HG03469 (cell line): ENCODE measurements at regions not wholly inside any gene's neighbourhood (a gene's known extent, or its start where the extent isn't known, plus 50 kb on each side); places are given as distances from the start of the nearest gene placed in this dataset.

Source experiments
- ATAC-seq: cut with Tn5 transposase; IDR thresholded peaks from one replicate; pipeline ENCODE4 v1.9.1; 2021; ENCODE audit warnings: mild to moderate bottlenecking, moderate library complexity, moderate number of reproducible peaks; ENCODE audit not compliant: unreplicated experiment

DNA sequence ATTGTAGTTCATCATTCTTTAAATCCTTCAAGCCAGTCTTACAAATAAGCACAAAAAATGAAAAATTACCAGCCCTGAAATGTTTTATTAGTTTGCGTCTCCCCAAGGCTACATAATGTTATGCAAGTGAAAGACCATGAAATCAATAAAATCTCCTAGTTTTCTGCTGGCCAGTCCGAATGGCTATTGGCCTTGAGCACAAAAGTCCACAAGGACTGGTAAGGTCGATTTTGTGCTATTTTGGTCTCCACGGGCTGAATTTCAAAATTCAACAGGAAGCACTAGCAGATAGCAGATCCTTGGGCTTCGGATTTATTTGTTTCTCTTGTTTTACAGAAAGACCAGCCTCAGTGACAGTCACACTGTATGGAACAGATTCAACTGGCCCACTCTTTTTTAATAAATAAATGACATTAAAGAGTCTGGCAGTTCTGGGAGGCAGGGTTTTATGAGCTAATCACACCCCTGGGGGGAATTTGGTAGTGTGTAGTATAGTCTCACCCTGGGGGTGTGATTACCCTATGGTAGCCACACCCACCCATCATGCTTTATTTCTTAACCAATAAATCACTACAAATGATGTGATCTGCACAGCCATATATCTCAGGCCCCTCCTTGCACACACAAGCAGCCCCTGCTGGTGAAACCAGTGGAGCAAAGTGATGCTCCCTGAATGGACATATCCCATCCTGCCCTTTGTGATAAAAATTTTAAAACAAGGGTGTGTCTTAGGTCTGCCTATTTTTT, 51.1 kb upstream of the TMEM33 start:
- no peak for ATAC-seq

DNA sequence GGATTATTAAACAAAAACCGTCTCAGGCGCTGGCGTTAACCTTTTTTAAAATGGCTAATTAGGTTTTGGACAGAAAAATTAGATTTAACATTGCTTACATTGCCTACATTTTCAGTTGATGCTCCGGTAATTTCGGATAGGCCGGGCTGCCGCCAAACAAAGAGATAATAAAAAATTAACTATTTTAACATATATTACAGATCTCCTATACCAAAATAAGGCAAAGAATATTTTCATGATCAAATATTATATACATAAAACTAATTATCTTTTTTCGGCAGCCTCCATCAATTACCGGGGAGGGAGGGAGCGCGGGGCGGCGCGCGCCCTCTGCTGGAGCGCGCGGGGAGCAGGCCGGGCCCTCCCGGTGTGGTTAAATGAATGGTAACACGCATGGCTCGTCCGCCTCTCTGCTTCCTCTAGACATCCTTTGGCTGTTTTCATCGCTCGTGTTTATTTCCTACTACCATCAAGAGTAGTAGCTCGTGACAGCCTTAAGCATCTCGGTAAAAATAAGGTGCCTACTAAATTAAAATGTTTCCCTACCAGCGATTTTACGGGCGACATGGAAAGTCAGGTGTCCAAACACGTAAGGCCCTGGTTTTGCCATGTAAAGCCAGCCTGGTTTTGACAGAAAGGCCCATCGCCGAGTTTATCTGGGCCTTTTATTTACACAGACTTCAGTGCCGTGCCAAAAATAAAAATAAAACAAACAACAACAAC, 52.4 kb upstream of the TMEM33 start:
- ATAC-seq: no peak

DNA sequence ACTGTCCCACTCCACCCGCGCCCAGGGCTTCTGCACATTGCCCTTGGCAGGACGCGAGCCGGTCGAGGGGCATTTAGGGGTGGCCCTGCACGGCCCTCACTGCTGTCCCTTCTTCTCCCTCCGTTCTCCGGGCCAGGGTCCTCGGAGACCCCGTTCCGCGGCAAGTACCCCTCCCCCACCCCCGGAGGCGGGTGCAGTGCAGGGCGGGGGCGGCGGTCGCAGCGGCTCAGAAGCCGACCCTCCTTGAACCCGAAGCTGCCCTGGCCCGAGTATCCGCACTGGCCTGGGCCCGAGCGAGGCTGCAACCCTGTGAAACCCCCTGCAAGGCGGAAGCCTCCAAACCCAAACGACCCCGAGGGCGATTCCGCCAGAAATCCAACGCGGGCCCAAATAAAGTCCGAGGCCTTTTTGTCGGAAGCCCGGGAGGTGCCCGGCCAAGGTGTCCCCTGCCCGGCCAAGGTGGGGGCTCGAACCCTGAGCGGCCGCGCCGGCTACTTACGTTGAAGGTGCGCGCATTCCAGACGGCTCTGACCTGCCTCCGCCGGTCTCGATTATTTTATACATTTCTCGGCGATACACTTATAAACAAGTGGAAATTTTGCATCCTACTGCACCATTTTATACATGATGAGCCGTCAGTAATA, 53.1 kb upstream of the TMEM33 start:
- no peak for ATAC-seq

DNA sequence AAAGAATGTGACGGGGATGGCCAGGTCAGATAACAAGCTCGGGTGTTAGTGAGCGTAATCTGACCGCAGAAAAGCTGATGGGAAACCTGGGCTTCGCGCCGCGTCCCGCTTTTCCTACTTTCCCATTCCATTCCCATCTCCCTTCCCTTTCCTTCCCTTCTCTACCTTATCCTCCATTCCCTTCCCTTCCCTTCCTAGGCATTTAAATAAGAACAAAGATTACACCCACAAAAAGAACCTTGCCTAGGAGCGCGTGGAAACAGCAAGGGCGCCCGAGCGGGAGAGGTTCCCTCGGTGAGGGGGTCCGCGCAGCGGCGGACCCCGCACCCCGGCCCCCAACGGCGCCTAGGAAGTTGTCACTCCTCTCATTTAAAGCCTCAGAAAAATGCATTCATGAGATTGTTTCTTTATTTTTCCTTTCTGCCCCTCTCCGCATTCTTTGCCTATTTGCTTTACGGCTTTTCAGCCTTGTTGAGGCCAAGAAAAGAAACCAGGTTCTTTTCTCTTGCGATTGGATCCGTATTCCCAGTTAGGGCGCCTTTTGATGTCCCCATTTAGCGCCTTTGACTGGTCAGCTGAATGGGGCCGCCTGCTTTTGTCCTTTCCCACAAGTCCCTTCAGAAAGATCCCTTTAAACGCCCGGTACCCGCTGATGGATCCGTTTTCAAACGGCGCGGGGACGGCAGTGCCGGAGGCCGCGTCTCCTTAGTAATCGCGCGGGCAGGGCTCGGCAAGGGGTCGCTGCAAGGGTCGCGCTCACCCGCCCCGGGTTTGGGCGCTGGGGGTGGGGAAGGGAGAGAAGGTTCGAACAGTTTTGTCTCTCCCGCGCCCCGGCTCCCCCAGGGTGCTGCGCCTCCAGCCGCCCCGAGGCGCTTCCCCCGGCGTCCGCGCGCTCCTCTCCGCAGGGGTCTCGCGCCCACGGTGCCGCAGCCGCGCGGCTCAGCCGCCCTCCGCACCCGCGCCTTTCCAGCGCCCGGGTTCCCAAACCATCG, 54.1 kb upstream of the TMEM33 start:
- ATAC-seq: no peak

DNA sequence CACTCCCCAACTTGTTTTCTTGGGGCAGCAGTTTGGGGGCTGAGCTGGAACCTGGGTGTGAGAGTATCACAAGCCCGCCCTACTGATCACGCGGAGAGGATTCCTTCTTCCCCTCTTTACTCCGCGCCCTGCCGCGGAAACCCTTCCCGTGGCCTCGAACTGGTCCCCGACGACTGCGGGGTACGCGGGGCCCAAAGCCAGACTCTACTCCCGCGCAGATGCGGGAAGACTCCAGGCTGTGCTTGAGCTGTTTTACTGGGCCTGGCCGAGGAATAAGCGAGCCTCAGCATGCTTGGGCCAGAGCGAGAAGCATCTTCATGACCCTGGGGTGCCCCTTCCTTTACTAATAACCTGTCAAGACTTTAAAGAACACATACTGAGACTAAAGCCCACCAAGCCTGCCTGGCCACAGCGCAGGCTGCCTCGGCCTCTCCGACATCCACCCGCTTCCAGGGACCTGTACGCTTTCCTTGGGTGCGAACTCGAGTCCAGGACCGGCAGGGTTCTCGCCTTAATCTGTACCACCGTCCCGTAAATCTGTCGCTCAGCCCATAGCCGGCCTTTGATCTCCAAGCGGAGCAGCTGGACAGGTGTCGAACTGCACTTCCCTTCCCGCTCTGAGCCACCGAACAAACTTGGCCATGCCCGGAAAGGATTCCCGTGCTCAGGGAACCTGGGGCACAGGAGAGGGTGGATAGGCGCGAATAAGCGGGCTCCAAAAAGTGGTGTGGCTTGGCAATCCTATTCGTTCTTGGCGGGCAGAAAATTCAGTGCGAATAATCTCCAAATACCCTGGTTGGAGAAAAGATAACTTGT, 55.0 kb upstream of the TMEM33 start:
- no peak for ATAC-seq

DNA sequence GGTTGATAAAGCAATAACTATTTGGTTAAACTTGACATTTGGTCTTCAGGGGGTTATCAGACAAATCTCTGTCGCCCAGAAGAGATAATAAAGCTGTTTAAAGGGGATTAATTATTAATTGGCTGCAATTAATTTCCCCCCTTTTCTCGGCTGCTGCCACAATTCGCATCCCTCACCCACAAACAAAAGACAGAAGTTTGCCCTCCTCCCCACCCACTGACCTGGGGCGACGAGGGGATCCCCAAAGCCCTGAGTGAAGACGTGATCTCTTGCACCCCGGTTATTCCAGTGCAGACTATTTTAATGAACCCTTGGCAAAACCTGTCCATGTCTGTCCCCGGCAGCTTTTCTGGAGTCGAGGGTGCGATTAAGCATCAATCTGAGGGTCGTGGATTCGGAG, 55.7 kb upstream of the TMEM33 start:
- ATAC-seq: no peak

DNA sequence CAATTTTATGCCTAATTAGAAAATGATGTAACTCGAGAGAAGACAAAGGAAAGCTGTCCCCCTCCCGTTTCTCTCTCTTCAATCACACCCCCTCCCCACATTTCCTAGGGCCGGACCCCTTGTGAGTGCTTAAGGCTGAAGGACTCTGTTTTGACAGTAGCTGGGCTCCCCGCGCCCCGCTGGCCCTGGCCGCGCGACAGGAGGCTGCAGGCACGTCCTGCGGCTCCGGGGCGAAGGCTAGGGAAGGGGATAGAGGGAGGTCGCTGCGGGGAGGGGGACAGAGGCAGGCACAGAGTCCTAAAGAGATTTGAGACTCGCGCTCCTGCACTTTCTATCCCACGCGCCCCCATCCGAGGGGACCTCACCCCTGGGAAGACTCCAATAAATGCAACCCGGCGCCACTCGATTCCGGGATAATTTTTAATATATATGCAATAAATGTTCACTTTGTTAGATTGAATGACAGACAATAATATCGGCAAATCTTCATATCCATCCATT, 56.2 kb upstream of the TMEM33 start:
- ATAC-seq: no peak

DNA sequence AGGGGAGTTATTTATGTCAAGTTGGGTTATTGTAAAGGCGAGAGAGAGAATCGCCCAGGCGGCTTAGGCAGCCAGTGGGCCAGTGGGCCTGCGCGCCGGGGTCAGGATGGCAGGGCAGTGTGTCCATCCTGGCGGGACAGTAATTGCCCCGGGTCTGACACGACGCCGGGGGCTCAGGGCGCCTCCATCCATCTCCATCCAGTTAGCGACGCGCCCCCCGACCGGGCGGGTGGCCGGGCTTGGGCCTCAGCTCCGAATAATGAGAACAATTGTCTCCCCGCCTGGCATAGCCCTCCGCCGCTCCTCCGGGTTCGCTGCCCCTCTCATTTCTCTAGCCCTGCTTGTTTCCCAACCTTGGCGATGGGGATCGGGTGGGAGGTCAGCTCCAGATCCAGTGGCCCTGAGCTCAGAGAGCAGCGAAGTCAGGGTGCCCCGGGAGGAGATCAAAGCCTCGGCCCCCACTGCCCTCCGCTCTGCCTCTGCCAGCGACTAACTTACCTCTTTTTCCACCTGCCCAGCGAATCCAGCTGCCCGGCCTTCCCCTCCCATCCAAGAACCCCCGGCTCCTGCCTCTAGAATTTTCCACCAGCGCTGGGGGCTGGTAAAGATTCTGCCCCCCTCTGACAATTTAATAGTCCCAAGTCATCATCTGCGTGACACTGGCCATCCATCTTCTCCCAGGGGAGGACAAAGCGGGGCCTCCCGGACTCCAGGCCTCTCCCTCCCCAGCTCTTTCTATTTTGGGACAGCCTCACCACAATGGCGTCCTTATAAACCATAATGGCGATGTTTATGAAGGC, 56.9 kb upstream of the TMEM33 start:
- no peak for ATAC-seq

DNA sequence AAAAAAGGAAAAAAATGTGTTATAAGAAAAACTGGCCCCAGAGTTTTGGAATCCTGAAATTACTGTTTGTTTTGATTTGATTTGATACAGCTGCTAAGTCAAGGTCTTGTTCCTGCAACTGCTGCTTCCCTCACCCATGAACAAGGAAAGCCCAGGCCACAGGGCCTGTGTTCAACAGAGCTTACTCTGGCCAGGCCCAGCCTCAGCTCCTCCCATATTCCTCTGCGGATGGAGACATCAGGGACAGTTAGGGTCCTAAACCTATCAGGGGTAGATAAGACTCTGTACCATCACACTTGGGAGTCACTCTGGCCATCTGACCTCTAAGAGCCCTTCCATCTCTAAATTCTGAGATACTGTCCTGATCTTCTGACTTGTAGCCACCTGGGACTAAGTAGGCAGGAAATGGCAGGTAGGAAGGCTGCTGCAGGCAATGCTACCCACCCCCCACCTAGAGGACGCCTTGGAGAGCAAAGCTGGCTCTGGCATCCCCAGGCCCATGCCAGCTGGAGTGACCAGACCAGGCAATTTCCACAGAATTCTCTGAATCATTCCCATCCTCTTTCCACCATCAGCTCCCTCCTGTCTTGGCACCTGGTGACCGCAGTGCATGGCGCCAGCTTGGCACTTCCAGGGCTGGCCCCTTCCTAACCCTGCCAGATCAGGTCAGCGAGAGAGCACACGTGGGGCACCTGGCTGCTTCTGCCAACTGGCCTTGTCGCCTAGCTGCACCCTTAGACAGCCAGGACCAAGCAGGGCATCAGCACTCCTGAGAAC, 58.0 kb upstream of the TMEM33 start:
- ATAC-seq: no peak

DNA sequence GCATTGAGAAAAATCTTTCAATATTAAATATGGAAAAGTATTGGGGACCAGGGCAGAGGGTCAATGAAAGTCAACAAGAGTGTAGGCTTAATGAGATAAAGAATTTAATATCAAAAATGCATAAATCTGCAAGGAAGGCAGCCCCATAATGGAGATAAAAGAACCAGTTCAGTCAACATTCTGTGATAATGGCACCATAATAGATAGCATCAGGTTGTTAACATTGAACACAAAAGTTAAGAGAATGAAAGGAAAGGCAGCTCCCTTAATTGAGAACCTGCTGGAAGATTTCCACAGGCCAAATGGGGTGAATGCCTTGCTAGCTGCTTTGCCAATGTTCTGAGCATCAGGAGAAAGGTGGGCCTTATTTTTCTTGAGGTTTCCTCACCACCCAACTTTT, 60.4 kb upstream of the TMEM33 start:
- ATAC-seq: no peak

DNA sequence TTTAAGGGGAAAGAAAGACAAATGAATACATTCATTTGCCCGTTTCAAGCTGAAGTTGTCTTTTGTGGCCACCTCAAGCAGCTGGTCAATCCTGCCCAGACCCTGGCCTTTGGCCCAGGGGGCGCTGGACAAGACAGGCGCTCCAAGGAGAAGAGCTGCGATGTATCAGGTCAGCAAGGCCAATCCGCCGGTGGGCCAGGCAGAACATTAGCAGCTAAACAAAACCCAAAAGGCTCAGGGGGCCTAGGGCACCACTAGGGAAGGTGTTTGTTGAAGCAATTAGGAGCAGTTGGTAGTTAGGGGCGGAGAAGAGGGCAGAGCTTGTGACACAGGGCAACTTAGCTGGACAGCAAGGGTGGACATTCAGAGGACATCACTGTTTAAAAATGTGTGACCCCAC, 60.8 kb upstream of the TMEM33 start:
- no peak for ATAC-seq

DNA sequence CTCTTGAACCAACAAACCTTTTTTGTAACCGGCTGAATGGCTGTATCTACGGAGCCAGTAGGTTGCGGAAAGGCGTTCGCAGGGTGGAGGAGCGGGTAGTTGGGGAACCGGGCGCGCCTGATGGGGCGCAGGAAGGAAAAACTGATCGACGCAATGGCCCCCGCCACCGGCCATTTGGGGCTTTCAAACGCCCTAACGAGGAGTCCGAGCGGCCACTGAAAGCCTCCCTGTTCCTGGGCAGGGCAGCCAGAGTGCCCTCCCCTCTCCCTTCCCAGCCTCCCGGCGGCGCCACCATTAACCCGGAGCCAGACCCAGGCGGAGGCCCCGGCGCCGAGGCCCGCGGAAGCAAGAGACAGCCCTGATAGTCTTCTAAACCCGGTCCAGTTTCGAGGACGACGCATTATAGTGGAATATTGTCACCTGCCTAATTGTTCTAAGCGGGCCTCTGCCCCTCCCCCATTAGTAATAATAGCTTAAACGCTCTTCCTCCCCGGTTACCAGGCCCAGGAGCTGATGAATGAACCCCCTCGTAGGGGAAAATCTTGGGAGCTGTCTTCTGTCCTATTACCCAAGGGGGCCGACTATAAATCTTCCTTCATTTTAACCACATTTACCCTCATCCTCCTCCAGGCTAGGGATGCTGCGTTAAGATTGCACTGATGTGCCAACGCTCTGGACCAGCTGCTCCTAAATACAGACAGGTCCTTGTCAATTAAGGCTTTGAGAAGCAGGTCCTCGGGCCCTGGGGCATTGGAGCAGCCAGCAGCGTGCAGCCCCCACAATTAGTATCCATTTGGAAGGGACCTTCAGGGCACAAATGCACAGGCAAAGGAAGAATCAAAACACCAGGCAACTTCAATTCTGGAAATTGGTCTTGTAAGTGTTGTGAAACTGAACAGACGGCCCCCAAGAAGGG, 61.6 kb upstream of the TMEM33 start:
- ATAC-seq: no peak

DNA sequence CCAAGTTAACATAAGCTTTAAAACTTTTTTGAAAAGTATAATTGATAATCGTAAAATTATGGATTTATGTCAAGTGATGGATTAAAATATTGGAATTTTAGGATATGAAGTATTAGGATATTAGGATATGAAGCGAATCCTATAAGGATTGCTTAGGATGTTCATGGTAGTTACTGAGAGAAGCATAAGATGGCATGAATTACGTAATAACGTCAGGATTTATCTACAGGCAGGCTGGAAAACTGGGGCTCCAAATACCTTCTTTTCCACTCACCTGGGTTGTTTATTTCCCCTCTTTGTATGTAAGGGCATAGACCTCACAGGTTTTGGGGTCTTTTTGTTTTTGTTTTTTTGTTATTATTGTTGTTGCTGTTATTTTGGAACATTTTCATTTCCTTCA, 65.2 kb upstream of the TMEM33 start:
- ATAC-seq: no peak

DNA sequence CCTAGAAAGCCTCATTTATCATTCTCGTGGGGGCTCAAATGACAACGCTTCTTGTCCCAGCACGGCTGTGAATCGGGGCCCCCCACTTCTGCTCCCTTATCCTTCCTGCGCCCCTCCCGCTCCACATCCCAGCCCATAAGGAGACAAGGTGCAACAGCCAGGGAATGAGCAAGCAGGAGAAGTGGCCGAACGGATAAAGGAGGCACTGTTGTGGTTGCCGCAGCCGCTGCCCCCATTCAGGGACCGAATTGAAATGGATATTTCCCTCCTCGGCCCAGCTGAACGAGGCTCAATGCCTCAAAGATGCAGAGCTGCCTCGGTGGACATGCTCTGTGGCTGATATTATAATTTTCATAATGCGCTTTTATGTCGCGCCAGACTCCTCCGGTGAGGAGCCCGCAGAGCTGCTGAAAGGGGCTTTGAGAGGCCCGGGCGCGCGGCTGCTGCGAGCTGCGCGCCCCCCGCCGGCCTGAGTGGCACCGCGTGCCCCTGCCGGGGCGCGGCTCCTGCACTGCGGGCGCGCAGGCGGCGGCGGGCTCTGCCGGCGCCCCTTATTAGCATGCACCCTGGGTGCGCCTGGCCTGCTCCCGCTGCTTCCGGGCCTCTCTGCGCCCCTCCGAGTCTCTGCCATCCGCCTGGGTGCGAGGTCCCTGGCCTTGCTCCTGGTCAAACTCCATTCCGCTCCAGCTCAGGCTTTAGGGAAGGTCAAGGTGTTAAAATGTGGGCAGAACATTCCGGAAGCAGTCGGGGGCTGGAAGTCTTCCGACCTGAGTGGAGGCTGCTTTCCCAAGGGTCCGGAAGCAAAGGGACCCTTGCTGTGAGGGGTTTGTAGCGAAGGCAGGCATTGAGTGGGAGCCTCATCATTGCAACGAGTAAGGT, 68.2 kb upstream of the TMEM33 start:
- ATAC-seq: no peak

DNA sequence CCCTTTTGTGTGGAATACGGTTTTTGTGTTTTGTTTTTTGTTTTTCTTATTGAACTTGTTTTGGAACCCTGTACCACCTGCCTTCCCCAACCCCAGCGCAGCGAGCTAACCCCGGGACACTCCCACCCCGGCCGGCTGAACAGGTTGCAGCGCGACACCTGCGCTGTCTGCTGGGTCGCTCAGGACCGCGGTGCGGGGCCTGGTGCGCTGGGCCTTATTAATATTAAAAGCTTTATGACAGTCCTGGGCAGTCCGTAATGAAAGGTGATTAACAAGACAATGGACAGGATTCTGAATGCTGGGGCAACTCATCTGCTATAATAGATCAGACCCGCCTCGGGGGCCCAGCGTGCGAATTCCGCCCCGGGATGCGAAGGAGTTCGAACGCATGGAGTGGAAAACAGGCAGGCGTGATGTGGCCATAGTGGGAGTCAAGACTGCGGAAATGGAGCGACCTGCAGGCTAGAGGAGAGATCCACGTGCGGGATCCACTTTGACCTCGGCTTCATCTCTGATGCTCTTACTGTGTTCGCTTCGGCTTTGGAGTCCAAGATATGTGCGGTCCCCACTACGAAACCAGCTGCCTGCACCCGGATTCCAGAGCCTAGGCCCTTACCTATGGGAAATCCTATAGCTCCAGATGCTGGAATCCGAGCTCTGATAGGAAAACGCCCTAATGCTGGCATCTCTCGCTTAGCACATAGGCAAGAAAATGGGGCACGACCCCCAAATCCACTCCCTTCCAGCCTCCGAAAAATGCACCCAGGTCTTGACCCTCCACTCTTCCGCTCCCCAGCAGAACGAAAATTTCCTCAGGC, 69.0 kb upstream of the TMEM33 start:
- ATAC-seq: no peak
